Ovary (tissue), 7 donors: ENCODE measurements at regions not wholly inside any gene's neighbourhood (a gene's known extent, or its start where the extent isn't known, plus 50 kb on each side); places are given as distances from the start of the nearest gene placed in this dataset. TPM values are rescaled to one million over a fixed set of nuclear protein-coding genes. Genes with fewer than 3 reads are reported as not detected.

Experiments
- DNase-seq, 5 donors: peaks; one replicate each; pipeline ENCODE4 v3.0.0-alpha.2; 2019 to 2020
- H3K27ac ChIP-seq, 2 donors: fragments of 200-600 bp; one replicate each; pipeline versions ENCODE4 v1.5.1 to v1.8.0; 2019 to 2022
- H3K27me3 ChIP-seq: fragments of 200-600 bp; one replicate; pipeline ENCODE4 v1.8.0; 2022
- H3K36me3 ChIP-seq: fragments of 200-600 bp; sonication (generic); one replicate; pipeline ENCODE4 v1.5.1; 2019
- H3K4me1 ChIP-seq: one replicate; pipeline ENCODE4 v1.8.1; 2013; ENCODE audit warnings: mild to moderate bottlenecking, moderate library complexity; ENCODE audit not compliant: insufficient read depth
- H3K4me3 ChIP-seq: fragments of 200-600 bp; sonication (generic); one replicate; pipeline ENCODE4 v1.5.1; 2017
- H3K9me3 ChIP-seq, 2 donors: fragments of 200-600 bp in 1 of 2; sonication (generic) in 1 of 2; one replicate each; pipeline versions ENCODE4 v1.5.1 to v1.8.1; 2013 to 2019; ENCODE audit warnings: mild to moderate bottlenecking in 1 of 2, moderate library complexity in 1 of 2
- CTCF ChIP-seq, 3 donors: fragments of 450-650 bp in 2 of 3; fragments of 200-600 bp in 1 of 3; IDR thresholded peaks; one replicate each; pipeline versions ENCODE4 v1.5.1 to v1.8.0; 2016 to 2022; ENCODE audit warnings: antibody characterized with exemption in 3 of 3, mild to moderate bottlenecking in 1 of 3
- EP300 ChIP-seq: sonication (generic); formaldehyde crosslinking; IDR thresholded peaks from one replicate; pipeline ENCODE4 v1.6.1; 2017; ENCODE audit warnings: antibody characterized with exemption
- POLR2A ChIP-seq: fragments of 450-650 bp; IDR thresholded peaks from one replicate; pipeline ENCODE4 v1.6.1; 2017; ENCODE audit warnings: antibody characterized with exemption, mild to moderate bottlenecking, moderate library complexity
- WGBS, 3 donors: extraction: QIAGEN DNeasy Blood & Tissue Kit in 1 of 3; methylation state at CpG; one replicate each; pipeline versions ENCODE4 v1.1.5 to v1.1.7; 2013 to 2017; 5-methylcytosine and 5-hydroxymethylcytosine counted together
- intact Hi-C, 4 donors: fragments of 100-400 bp; cut with DNase I; formaldehyde crosslinking; loops; one replicate each; pipeline versions ENCODE4 v1.11.0 to v1.15.1; 2022 to 2023
- small RNA-seq: library from RNA; depleted of rRNA; stranded (forward); fragments of <200 nt; gene quantifications from one replicate; pipeline ENCODE3, GENCODE V24; 2016
- donor health status: DM: no; HTN: no; CAD: no; lungs with moderate emphysema.
- donor health status: DM: no; HTN: no; CAD: no.
- donor health status: Bipolar disorder and iron deficiency.
- donor health status: DM: no; HTN: no; CAD: no.
- donor health status: DM: yes; HTN: yes; CAD: no.

- WGBS, 3 donors = 82 to 91% (median 87%) methylated on average over 3 of the region's 3 CpGs
Measured at GRCh38 chr6:130773860-130774259, 53.3 kb upstream of the SMLR1 start.

DNA sequence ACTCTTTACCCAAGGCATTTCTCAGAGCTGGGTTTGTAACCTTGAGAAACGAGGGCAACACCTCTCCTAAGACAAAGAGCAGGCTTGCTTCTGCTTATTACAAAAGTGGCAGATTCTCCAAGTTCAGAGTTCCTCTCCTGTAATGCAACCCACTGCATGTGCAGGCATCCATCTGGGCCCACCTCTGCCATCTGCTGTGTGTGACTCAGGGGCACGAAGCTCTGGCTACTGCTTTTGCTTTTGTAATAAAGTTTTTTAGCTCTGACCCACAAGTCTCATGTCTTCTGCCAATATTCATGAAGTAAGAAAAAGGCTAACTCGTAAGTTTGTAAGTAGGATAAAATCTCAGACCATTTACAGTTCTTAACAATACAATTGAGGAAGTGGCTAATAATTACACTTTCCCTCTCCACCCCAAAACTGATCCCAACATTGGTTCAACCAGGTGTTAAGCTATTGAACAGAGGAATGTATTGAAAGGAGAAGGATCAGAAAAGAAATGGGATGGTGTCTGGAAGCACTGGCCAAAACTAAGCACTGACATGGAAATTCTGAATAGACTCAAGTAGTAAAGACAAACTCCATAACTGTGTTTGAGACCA is 51.7 kb upstream of the SMLR1 start:
- Histone ChIP-seq H3K4me3 (no peak overlapping the region), H3K27ac (no peak overlapping the region), H3K27me3 (no peaks in the 10 kb centered on the region), H3K36me3 (no peaks in the 10 kb centered on the region), H3K4me1 (no peaks in the 10 kb centered on the region), H3K9me3 (no peaks in the 10 kb centered on the region)
- intact Hi-C loops = no loop called here
- 51 to 87% (median 81%) methylated on average over 3 of the region's 3 CpGs for WGBS, 3 donors
- DNase-seq = no peak
- TF ChIP-seq CTCF (IDR thresholded peaks at IDR 0.05) (no peak), POLR2A (no peak), EP300 (no peak)

More at GRCh38 chr6:130773860-130774259, 53.3 kb upstream of the SMLR1 start:
- Histone ChIP-seq H3K4me3 (no peak overlapping the region), H3K4me1 (no peaks in the 10 kb centered on the region), H3K27ac (no peak overlapping the region), H3K27me3 (no peaks in the 10 kb centered on the region), H3K36me3 (no peaks in the 10 kb centered on the region), H3K9me3 (no peaks in the 10 kb centered on the region)
- intact Hi-C loops = no loop called here
- no peak for DNase-seq
- no peak for TF ChIP-seq POLR2A
- TF ChIP-seq CTCF (IDR thresholded peaks at IDR 0.05) = no peak
- TF ChIP-seq EP300 = no peak

DNA sequence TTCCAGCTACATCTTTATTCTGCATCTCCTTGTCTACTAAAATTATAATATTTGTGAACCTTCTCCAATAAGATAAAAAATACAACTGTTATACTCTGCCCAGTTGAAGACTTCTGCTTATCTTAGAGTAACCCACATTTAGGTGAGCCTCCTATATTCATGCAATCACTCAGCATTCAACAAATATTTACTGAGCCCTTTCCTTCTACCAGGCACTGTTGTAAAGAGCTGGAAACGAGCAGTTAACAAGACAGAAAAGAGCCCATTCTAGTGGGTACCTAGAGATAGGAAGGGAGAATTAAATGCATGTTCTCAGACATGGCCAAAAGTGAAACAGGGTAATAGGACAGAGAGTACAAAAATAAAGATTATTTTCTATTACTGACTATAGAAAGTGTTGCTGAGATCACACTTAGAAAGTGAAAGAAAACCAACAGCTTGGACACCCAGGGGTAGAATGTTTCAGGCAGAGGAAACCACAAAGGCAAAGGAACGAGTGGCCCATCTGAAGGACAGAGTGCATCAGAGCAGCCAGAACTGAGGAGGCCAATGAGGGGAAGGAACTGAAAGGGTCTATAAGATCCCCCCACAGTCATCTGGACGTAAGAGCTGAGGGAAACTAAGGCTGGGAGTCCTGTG is 50.8 kb upstream of the SMLR1 start:
- intact Hi-C loops = no loop called here
- Histone ChIP-seq H3K4me1 (no peaks in the 10 kb centered on the region), H3K36me3 (no peaks in the 10 kb centered on the region), H3K4me3 (no peak overlapping the region), H3K27me3 (no peaks in the 10 kb centered on the region), H3K9me3 (no peaks in the 10 kb centered on the region), H3K27ac (no peak overlapping the region)
- TF ChIP-seq EP300 = no peak
- no peak for TF ChIP-seq POLR2A
- DNase-seq = no peak
- WGBS, 3 donors = 36 to 67% (median 60%) methylated on average over 3 of the region's 3 CpGs

Small RNAs in the stretch of these regions (small RNA-seq; reads per million reads assigned to genes)
- gene RF00019 = not detected
